Cardiac septum (tissue), 1 donor: ENCODE measurements at regions not wholly inside any gene's neighbourhood (a gene's known extent, or its start where the extent isn't known, plus 50 kb on each side); places are given as distances from the start of the nearest gene placed in this dataset.
"Not testable (repeated sequence)": the region's sequence is repeated elsewhere in the genome, so short reads cannot be mapped to it uniquely, and the experiment has no call there.

Source experiments
- DNase-seq: peaks from one replicate; pipeline ENCODE4 v3.0.0-alpha.2; 2020; ENCODE audit warnings: low spot score
- intact Hi-C: fragments of 100-400 bp; cut with DNase I; formaldehyde crosslinking; loops from one replicate; pipeline ENCODE4 v1.14.0; 2022
- donor health status: DM: no; HTN: no; CAD: no.

GRCh38 chr10:4254101-4254994 is 469.3 kb upstream of the KLF6 start:
- DNase-seq, result no peak
- intact Hi-C loops, result no loop called here

GRCh38 chr10:4252701-4253100 is 467.7 kb upstream of the KLF6 start:
- no peak for DNase-seq
- intact Hi-C loops, result no loop called here

GRCh38 chr10:4250587-4250887 is 465.5 kb upstream of the KLF6 start:
- intact Hi-C loops, result no loop called here
- no peak for DNase-seq

GRCh38 chr10:4249841-4250586 is 465.0 kb upstream of the KLF6 start:
- no peak for DNase-seq
- intact Hi-C loops, result no loop called here

GRCh38 chr10:4247379-4247778 is 462.4 kb upstream of the KLF6 start:
- intact Hi-C loops, result no loop called here
- no peak for DNase-seq

- intact Hi-C loops, result no loop called here
- DNase-seq, result no peak
Observed at GRCh38 chr10:4246881-4247358, 461.9 kb upstream of the KLF6 start.

DNA sequence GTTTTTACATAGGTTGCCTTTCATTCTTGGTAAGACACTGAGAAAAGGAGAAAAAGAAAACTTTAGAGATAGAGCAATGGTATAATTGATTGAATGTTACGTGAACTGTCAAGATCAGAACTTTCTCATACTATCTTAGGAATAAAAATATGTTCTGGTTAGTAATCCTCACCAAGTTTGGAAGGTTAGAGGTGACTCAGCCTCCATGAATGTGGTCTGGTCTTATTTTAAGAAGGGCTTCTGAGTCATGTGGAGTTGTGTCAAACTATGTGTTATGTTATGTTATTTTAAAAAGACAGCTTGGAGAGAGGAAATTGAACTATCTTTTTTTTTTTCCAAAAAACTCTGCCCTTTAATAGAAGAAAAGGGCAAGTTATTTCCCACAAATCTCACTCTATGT is 458.6 kb upstream of the KLF6 start:
- intact Hi-C loops, result loop anchor here (2.0 to 5.0 kb wide), 5 partner anchors 101 to 524 kb away; no protein-coding TSS in a partner anchor

DNA sequence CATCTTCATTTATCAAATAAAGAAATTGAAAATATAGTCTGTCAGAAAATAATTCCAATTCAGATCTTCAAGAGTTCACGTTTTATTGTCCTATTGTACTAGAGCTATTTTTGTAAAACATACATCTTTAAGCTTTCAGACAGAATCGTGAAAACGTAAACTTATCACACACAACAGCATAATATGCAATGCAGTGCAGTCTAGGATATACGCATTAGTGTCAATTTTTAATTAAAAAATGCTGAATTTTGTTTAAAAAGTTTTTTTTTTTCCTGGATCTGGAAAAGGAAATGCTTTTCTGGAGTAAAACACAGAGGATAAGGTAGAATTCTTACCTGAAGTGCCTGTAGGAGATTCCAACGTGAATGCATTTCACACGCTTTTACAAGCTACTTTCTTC is 458.2 kb upstream of the KLF6 start:
- intact Hi-C loops, result loop anchor here (2.0 to 5.0 kb wide), 5 partner anchors 102 to 524 kb away; no protein-coding TSS in a partner anchor
- DNase-seq, result no peak

More for the DNA sequence above, 458.6 kb upstream of the KLF6 start:
- no peak for DNase-seq

- intact Hi-C loops, result loop anchor here (1.0 to 5.0 kb wide), 6 partner anchors 102 to 525 kb away; partner anchors contain the start of gene KLF6
- no peak for DNase-seq
Observed at GRCh38 chr10:4242561-4243035, 457.6 kb upstream of the KLF6 start.

DNA sequence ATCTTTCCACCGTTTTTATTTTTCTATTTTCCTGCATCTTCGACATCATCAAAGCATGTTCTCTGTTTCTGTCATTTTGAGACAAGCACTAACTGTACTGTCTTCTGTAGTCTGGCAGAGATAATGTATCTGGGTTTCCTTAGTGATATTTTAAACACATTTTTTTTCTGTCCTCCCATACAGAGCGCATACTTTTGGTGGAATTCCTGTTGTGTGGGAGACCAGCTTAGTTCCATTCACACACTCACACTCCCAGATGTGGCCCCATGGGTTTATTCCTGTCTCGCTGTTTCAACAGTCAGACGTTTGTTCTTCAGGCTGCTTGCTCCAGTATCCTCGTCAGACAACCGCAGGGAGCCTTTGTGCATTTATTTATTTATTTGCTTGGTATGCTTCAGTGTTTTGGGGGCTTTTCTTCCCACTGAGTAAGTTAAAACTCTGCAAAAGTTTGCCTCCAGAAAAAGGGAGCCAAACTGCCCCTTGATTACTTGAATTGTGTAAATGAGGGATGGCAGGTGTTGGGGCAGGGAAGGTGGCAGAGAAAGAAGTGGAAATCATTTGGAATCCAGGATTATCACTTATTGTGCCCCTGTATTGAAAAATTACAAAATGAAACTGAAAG is 456.8 kb upstream of the KLF6 start:
- no peak for DNase-seq

DNA sequence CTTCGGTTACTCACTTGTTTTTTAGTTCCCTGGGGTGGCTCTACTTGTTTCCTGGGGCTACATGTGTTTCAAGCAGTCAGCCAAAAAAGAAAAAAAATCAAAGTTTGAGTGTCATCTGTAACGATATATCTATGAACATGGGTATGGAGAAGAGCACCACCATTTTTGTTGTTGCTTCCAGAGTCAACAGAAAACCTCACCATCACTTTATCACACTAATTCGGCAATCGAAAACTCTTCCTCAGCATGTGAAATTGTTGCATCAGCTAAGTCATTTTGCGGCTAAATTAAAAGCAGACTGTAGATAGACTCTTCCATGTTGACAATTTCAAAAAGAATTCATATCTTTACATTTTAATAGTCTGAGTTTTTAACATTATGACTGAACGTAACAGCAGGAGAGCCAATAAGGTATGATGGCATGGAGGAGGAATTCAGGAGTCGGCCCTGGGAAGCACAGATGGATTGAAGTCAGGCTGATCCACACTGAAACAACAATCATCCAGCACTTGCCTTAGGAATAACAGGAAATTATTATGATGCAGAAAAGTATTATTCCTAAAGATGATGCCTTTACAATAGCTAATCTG is 455.7 kb upstream of the KLF6 start:
- DNase-seq, result no peak
- intact Hi-C loops, result loop anchor here (1.0 to 5.0 kb wide), 3 partner anchors 157 to 527 kb away; no protein-coding TSS in a partner anchor

More for the DNA sequence above, 456.8 kb upstream of the KLF6 start:
- intact Hi-C loops, result loop anchor here (1.0 to 5.0 kb wide), 7 partner anchors 103 to 525 kb away; partner anchors contain the start of gene KLF6

- intact Hi-C loops, result loop anchor here (5.0 kb wide), 1 partner anchor 37 kb away; no protein-coding TSS in a partner anchor
- DNase-seq, result no peak
Observed at GRCh38 chr10:4239186-4239585, 454.2 kb upstream of the KLF6 start.

DNA sequence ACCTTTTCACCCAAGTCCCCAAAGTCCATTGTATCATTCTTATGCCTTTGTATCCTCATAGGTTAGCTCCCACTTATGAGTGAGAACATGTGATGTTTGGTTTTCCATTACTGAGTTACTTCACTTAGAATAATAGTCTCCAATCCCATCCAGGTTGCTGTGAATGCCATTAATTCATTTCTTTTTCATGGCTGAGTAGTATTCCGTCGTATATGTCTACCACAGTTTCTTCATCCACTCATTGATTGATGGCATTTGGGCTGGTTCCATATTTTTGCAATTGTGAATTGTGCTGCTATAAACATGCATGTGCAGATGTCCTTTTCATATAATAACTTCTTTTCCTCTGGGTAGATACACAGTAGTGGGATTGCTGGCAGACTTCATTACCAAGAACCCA is 451.9 kb upstream of the KLF6 start:
- intact Hi-C loops, result loop anchor here (5.0 kb wide), 1 partner anchor 35 kb away; no protein-coding TSS in a partner anchor
- DNase-seq, result not testable (repeated sequence)

DNA sequence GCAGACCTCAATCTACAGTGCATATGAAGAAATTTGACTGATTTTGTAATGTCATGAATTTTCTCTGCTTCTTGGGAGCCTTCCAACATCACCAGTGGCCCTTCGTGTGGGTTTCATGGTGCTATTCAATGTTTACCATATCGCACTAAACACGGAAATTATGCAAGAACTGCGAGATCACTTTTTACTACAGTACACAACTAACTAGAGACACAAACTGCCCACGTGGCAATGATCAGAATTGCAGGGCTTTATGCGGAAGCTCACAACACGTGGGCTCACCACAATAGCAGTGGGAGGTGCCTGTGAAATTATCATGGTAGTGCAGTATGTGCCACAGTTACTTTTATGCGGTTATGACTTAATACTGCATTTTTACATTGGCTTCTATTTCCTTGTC is 449.7 kb upstream of the KLF6 start:
- intact Hi-C loops, result loop anchor here (5.0 kb wide), 1 partner anchor 32 kb away; no protein-coding TSS in a partner anchor

GRCh38 chr10:4231439-4231838 is 446.4 kb upstream of the KLF6 start:
- intact Hi-C loops, result no loop called here
- no peak for DNase-seq

More for the DNA sequence above, 449.7 kb upstream of the KLF6 start:
- no peak for DNase-seq

DNA sequence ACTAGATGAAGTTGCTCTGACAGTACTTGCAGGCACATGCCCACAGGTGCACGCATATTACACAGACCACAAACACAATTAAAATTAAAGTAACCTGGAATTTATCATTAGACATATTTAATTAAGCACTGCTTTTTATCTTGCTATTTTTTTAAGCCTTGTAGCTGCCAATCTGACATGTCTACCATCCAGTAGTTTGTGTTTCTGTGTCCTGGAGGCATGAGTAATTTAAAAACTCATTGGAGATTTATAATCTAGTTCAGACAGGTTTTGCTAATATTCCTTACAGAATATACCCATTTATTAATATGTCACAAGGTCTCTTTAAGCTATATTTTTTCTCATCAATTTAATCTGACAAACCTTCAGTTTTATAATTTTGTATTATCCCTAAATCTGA is 445.0 kb upstream of the KLF6 start:
- intact Hi-C loops, result no loop called here
- no peak for DNase-seq

GRCh38 chr10:4229106-4229505 is 444.1 kb upstream of the KLF6 start:
- intact Hi-C loops, result no loop called here

DNA sequence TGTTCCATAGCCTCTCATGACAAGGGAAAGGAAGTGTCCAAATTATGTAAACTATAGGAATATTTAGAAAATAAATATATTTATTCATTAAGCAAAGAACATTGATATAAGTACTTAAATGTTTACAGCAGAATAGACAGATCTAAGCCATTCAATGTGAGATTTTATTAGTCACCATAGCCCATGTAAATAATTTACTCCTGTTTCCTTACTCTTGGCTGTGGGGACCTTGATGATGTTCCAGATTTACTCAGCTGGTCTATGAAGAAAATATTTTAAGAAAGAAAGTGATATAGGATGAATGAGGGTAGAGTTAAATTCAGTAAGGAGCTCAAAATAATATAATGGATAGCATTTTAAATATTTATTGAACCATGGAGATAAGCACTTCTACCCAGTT is 442.6 kb upstream of the KLF6 start:
- intact Hi-C loops, result no loop called here
- DNase-seq, result no peak

More at GRCh38 chr10:4229106-4229505, 444.1 kb upstream of the KLF6 start:
- DNase-seq, result no peak

DNA sequence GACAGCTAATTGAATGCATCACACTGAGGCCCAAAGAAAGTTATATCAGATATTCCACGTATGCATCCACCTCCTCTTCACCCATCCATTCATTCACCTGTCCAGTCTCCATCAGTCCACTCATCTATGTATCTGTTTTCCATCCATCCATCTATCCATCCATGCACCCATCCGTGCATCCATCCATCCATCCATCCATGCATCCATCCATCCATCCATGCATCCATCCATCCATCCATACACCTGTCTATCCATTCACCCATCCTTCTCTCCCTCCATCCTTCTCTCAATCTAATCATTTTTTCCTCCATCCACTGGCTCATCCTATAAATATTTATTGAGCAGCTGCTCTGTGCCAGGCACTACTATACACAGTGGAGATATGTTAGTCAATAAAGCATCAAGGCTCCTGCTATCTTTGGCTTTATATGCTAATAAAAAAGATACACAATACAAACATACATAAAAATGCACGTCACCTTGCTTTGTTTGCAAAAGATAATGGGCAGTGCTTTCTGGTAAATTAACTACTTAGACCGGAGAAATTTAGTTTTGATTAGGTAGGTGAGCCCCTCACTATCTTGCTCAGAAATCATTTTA is 442.0 kb upstream of the KLF6 start:
- DNase-seq, result no peak
- intact Hi-C loops, result no loop called here
